HG02763 (cell line): ENCODE measurements at regions not wholly inside any gene's neighbourhood (a gene's known extent, or its start where the extent isn't known, plus 50 kb on each side); places are given as distances from the start of the nearest gene placed in this dataset.

Experiments used
- ATAC-seq: cut with Tn5 transposase; IDR thresholded peaks from one replicate; pipeline ENCODE4 v1.9.1; 2021; ENCODE audit warnings: mild to moderate bottlenecking, moderate library complexity; ENCODE audit not compliant: unreplicated experiment

DNA sequence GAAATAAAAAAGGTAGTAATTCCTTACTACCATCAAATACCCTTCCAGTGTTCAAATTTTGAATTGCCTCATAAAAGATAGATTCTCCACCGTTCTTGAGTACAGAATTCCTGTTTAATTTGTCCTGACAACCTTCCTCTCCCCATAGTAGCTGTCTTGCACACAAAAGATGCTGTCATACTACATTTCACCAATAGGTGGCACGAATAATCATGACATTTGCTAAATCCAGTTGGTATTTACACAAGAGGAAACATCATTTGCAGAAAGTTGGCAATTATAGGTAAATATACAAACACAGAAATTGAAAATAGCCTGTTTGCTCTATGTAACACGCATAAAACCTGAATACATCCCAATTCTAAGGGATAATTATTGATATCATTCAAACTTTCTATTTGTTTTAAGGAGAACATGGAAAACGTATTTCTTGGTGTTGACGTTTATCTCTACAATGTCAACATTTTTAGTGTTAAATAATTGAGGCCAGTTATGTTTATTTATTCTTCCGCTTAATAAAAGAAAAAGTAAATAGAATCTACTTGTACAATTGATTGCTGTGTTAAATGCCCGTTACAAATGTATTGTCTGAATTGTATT, 58.3 kb upstream of the CLDN10 start:
- no peak for ATAC-seq

DNA sequence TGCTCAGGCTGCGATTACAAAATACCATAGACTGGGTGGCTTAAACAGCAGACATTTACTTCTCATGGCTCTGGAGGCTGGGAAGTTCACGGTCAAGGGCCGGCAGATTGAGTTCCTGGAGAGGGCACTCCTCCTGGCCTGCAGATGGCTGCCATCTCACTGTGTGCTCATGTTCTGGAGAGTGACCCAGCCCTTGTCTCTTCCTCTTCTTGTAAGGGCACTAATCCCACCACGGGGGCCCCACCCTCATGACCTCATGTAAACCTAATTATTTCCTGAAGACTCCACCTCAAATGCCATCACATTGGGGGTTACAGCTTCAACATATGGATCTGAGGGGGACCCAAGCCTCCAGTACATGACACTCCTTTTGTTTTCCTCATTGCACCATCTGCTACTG, 56.0 kb upstream of the CLDN10 start:
- no peak for ATAC-seq

DNA sequence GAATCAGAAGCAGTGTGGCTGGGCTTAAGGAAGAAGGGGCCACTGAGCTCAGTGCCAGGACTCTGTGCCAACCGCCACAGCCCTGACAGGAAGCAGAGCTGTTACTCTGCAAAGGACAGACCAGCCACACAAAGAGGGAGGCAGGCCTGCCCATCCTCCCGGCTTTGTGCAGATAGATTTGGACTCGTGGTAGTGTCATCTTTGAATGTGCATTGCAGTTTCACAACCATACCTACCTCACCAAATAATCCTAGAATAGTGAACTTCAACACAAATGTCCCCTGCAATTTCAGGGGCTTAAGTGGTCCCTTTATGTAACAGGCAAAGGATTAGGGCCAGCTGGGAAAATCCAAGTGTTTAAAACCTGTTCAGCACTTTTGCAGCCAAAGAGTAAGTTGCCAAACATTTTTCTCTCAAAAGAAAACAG, 55.1 kb upstream of the CLDN10 start:
- no peak for ATAC-seq

DNA sequence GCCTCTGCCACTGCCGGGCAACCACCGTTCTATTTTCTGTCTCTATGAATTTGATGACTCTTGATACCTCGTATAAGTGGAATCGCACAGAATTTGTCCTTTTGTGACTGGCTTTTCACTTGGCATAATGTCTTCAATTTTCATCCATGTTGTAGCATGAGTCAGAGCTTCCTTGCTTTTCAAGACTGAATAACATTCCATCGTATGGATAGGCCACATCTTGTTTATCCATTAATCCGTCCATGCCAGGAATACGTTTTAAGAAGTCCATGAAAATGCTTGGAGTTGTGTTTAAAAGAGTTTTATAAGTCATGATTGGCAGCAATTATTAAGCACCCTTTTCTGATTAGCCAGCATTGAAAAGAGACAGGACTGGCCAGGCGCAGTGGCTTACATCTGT, 53.6 kb upstream of the CLDN10 start:
- ATAC-seq = no peak

DNA sequence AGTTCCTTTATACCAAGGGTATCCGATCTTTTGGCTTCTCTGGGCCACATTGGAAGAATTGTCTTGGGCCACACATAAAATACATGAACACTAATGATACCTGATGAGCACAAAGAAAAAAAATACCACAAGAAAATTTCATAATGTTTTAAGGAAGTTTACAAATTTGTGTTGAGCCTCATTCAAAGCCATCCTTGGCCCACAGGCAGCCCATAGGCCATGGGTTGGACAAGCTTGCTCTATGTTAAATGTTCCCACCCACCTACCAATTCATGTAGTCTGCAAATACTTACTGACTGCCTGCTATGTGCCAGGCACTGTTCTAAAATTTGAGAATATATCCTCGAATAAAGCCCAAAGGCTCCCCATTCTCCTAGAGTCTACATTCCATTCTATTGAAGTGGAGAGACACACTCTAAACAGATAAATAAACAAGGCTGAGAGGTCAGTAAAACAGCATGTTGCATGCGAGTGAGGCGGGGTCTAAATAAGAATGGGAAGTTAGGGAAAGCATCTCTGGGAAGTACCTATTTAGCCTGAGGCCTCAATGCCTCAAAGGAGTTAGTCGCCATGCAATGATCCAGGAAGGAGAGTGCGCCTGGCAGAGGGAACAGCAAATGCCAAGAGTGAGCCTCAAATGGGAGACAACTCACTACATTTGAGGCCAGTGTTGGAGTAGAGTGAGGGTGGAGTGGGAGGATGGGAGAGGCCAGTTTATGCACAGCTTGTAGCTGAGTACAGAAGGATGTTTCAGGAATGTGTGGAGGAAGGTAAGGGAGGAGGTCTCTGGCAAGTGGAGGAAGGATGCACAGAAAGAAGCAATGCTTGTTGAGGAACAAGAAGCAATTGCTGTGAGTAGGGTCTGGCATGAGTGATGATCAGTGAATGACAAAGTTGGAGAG, 52.5 kb upstream of the CLDN10 start:
- ATAC-seq = no peak

DNA sequence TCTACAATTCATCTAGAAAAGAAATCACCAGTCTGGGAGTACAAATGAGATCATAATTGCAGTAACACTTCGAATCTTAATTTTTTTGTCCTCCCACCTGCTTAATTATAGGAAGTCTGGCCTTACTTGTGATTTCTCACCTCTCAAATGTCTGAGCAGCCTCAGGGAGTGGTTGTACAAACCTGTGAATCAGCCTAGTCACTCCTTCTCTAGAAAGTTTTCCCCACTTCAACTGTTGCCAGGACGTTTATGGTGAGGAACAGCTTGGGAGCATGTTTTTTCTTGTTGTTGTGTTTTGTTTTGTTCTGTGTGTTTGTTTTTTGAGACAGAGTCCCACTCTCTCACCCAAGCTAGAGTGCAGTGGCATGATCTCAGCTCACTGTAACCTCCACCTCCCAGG, 50.3 kb upstream of the CLDN10 start:
- ATAC-seq = no peak
